CD1c-positive myeloid dendritic cell (primary cell): ENCODE measurements at regions not wholly inside any gene's neighbourhood (a gene's known extent, or its start where the extent isn't known, plus 50 kb on each side); places are given as distances from the start of the nearest gene placed in this dataset.

Experiments used
- DNase-seq: peaks from one replicate; pipeline ENCODE4 v3.0.0-alpha.2; 2016; ENCODE audit errors: extremely low spot score

DNA sequence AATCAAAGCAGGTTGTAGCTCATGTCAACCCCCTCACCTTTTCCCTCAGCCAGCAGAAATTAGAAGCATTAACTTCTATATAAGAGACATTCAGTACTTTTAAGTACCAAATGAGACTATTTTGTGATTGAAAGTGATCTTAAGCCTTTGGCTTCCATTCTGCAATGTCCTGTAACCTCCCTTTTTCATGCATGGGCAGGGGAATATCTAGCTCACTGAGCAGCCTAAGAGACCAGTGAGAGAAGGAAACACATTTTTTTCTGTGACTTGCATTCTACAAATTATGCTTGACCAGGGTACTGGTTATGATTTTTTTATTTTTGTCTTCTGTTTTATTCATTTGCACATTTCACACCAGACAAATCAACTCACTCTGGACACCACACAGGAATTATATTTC lies 369.6 kb downstream of the KCTD12 start:
- no peak for DNase-seq

DNA sequence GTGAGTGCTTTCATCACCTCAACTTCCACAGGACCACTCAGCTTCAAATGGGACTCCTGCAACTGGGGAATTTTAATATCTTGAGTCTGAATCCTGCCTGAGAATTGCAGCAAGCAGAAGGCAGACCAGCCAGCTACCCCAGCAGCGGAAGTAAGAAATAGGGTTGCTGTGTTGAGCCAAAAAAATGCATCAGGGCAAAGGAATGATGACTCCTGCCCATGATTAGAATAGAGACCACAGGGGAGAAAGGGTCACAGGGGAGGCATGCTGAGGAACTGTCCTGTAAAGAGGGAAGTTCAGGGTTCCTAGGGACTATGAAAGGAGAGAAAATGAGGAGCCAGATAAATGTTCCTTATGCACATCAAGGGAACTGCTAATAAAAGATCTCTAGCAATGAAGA lies 370.2 kb downstream of the KCTD12 start:
- no peak for DNase-seq

DNA sequence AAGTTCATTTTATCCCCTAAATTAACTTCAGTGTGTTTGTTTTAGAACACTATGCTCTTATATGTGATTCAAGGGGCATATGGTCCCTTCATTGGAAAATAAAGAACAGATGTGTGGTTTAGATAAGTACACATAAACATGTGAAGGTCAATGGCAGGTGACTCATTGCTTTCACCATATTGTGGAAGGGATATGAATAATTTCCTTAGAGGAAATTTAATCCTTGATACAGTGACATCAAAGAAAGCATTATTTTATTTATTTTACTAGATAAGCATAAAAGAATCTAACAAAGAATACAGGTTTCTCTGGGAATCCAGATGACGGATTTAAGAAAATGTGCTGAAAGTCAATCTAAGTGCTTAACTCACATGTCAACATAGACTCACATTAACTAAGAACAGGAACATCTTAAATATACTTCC lies 373.5 kb downstream of the KCTD12 start:
- no peak for DNase-seq

DNA sequence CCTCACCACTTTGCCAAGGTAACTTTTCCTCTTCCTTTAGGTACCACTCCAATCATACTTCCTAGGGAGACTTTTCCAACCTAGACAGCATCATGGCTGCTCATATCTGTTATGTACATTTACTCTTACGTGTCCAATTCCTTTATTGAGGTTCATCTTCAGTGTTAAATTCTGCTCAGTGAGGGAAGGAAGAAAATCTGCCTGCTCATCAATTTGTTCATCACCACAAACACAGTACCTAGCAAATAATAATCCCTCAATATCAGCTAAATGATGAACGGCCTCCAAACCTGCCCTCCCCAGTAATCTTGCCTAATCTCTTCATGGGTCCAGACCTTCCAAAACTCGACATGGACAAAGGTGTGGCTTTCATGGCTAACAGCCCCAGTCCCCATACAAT lies 380.8 kb downstream of the KCTD12 start:
- DNase-seq: no peak

DNA sequence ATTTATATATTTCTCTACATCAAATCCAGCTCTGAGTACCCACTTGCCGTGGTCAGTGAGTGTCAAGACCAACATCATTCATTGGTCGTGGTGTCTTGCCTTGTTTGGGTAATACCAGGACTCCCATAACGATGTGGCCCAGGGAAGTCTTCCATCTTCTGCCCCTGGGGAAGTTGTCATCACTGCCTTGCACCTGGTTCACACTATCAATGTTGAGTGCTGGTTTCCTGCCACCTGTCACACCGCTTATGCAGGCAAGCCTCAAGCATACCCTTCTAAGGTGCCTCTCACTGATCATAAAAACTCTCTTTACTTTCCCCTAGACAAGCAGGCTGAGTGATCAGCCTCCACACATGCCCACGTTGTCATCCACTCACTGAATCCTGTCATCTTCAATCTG lies 382.4 kb downstream of the KCTD12 start:
- no peak for DNase-seq

DNA sequence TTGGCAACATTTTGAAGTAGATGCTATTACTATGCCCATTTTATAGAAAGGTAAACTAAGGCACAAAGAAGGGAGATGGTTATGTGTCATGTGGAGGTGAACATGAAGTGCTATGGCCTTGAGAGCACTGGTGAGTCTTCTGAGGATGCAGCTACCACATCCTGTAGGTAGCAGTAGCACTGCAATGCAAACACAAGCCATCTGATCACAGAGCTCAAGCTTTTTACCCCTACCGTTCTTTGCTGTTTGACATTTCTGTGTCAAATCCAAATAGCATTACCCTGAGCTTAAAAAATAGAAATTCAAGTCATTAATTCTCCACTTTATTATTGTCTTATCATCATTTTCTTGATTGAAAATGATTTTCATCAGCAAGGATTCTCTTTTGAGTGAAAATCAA lies 382.9 kb downstream of the KCTD12 start:
- DNase-seq: no peak

DNA sequence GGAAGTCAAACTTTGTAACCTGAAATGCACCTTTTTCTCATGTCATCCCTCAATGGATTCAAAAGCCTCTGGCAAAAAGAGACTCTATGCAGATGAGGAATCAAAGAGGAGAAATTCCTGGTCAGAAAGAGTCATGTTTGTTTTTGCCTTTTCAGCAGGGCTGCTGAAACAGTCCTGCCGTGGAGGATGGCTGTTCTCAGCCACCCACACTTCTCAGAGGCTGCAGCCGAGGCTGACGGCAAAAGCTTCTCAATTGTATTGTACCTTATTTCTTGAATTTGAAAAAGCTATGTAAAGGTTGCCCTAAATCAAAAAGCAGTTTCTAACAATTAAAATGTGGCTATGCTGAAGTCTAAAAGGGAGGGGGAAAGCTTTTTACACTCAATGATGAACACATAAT lies 385.3 kb downstream of the KCTD12 start:
- no peak for DNase-seq

DNA sequence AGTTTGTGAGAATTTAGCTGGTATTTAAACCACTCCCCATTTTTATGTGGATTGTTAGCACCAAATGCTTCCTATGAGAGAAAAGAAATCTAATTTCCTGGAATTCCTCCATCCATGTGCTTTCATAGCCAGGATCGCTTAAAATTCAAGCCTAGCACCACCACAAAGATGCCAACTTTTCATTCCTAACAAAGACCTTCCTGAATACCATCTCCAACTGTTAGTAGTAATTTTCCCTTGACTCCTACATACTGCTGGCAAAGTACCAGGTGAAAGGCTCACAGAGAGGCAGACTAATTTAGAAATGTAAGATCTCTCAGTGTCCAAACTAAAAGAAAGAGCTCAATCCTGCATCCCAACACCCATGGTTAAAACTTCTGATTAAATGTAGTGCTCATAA lies 386.3 kb downstream of the KCTD12 start:
- DNase-seq: no peak

DNA sequence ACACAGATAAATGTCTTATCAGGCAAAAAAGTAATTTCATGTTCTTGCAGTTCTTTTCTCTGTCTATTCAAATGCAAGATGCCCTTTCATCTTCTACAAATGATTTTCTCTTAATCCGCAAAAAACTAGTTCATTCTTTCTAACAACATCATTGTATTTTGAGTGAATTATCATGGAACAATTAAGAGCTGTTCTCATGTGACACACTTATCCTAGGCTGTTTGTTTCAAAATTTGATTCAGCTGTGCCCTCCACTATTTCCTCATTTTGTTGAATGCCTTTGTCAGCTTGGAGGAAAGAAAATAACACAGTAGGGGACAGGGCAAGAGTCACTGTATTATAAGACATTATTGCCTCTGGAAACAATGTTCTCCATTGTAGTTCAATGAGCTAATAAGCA lies 396.9 kb downstream of the KCTD12 start:
- no peak for DNase-seq

DNA sequence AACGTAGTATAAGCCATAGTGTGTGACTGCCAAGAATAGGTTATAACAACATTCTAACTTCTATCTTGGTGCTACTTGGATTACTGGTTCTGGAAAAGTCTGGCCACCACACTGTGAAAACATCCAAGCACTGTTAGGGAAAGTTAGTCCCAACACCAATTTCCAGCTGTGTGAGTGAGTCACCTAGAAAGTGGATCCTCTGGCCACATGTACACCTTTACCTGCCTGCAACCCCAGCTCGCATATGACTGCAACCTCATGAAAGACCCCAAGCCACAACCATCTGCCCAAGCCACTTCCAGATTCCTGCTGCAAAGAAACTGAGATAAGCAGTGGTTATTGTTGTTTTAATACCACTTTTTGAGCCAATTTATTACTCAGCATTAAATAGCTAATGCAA lies 404.5 kb downstream of the KCTD12 start:
- no peak for DNase-seq

DNA sequence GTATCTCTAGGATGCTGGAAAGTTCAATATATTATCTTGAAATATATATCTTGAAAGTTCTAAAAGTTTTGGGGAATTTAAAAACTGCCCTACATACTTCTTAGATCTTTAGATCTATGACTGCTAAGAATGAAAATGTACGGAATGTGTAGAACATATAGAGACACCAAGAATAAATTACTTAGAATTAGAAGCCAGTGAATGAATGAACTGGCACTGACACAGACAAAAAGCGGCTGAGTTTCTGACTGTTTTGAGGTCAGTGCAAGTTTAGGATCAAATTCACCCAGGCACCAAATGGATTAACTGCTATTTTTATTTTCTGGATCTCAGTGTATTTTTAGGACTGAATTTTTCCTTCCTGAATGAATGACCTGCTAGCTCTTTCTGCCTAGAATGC lies 411.2 kb downstream of the KCTD12 start:
- DNase-seq: no peak

DNA sequence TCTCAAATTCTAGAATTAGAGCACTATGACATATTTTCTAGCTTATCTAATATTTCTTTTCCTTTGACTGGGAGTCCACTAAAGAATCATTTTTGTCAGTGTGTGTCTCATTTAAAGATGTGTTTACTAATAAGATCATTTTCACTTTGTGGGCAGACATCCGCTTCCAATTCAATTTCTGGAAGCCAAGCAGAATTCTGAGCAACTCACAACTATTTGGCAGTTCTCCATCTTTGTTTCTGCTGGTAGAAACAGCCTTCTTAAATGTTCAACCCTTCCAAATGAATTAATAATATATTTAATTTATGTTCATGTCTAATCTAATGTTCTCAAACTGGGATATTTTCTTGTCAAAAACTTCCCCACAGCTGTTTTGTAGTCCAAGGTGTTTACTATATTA lies 411.8 kb downstream of the KCTD12 start:
- DNase-seq: no peak

DNA sequence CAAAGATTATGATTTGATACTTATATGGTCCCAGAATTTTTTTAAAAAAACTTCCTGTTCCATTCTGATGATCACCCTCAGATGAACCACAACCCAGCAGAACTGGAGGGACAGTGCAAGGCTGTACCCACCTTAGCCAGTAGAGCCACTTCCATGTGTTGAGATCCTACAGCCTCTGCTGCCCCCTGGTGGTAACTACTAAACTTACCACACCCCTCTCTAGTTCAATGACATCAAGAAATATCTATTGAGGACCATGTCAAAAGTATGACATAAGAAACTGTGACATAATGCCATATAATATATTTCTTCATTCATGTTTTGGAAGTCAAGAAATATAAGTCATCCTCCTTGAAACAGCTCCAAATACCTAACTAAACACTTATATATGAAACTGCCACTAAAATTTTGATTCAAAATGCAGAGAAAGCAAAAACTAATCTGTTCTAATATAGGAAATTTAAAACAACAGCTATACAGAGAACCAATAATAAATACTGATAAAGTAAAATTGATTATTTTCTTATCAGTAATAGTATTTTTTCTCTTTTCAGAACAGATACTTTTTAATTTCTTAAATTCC lies 412.6 kb downstream of the KCTD12 start:
- peak; percentile 88 for DNase-seq

DNA sequence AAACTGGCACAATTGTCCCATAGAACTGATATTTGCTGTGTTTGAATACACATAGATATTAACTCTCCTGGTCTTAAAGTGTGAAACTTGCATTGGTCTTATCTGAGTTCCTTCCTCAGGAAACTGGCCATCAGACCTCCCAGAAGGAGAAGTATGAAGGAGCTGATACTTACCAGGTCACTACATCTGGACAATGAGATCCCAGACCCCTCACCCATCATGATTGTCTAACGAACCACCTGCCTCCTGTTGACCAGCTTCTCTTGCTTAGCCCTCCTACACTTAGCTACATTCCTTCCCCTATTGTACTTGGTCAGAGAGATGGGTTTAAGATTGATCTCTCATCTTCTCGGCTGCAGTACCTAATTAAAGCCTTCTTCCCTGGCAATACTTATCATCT lies 413.3 kb downstream of the KCTD12 start:
- DNase-seq: no peak

DNA sequence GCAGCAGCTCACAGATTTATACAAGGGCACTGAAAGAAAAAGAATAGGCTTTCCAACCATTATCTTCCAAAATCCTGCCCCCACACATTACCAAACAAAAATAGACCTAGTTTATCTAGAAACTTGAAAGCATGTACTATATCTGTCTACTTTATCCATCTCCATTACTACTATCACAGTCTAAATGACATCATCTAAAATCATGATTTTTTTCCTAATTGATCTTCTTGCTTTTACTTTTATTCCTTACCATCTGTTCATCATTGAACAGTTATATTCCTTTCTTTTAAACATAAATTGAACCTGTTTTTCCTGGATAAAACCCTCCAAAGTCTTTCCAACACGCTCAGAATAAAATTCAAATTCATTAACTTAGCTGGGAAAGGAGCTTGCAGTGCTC lies 414.7 kb downstream of the KCTD12 start:
- DNase-seq: no peak

DNA sequence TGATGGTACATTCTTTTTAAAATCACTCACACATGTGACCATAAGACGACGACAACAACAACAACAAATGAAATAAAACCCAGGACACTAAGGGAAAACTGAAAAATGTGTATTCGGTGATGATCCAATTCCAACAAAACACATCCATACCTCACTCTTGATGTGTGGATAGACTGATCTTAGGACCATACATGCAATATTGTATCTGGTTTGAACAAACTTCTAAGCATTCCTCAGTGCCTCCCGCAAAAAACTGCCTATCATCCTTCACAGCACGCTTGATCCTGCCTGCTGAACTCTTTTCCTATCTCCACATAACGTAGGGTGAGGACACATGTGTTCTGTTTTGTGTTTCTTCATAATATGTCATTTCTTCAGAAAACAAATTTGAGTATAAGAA lies 415.2 kb downstream of the KCTD12 start:
- DNase-seq: no peak

DNA sequence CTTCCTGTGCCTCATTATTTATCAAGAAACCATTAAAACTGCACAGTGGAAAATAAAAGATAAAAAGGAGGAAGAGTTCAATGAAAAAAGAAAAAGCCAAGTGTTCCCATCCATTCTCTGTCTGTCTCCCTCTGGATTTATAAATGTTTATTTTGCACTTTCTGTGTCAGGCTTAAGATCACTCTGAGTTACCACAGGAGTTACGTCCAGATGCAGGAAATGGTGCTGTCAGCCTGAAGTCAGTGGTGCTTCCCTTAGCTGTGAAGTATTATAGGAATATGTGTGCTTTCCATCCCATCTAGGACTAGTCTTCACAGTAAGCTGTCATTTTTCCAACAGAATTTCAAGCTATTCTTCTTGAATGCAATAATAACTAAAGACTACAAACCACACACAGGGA lies 420.2 kb downstream of the KCTD12 start:
- DNase-seq: no peak

DNA sequence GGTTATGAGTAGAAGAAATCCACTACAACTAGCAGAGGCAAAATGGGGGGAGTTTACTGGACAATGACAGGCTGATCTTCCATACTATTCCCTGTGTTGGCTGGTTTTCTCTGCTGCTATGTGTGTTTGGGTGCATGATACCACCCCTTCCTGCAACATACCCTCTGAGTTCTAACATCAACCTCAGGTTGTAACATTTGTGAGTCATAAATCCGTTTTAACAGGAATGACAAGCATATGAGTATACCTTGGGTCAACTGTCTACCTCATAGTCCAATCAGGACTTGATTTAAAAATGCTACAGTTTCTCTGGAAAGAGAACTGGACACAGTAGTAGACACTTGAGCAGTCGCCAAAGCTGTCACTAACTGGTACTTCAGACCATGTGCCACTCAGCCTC lies 422.9 kb downstream of the KCTD12 start:
- DNase-seq: no peak

DNA sequence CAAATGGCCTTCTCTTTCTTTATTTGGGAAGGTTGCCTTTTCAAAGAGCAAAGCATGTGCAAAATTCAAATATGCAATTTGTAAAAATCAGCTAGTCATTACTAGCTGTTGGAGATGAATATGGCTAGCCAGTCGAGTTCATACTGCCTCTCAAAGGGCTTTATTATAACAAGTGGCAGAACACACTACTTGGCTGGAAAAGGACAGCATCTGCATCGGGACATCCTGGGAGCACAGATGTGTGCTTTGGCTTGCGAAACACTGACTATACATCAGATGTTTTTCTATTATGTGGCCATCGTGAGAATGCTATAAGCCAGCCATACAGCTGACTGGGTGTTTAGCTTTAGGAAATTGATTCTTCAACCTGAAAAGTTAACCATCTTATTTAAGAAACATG lies 424.2 kb downstream of the KCTD12 start:
- DNase-seq: no peak

DNA sequence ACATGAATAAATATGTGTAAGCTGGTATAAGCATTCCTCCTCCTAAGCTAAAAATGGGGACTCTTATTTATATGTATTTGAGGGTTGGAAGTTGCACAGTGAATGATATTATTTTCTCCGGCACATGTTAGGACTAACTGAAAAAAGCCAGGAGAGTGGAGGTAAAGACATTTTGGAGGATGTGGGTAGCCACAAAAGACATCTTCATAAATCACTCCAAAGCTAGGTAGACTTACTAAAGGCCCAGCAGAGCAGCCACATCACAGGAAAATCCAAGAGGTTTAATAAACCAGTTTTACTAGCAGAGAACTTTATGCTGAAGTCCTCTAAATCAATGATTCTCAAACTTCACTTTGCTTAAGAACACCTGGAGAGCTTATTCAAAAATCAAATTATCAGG lies 424.7 kb downstream of the KCTD12 start:
- no peak for DNase-seq

DNA sequence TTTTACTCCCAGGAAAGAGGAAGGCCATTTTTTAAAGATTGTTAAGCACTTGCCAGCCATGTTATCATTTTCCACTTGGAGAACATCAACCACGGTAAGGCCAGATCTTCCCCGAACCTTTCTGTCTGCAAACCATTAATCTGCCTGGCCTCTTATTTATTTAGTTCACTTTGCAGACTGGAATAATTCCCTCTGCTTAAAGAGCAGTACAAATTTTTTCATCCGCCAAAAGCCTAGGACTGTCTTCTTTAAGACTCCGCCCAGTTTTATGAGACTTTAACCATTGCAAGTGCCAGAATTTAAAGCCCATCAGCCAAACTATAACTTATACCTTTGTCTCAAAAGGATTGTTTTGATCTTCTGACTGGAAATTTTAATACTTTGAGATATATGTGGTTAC lies 426.3 kb downstream of the KCTD12 start:
- DNase-seq: no peak

DNA sequence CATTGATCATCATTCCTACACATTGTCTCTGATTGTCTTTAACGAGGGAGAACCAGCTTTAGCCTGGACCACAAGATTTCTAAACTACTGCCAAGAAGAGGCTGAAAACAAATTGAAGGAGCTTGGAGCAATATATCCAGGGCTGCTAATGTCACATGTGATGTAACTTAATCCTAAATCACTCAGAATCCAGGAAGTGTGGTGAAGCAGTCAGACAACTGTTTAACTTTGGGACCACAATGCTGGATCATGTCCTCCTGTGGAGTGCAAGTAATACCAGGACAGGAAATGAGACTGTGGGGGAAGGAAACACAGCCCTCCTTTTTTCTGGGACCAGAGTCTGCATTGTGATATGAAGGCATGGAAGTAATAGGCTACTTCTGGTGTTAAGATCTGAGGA lies 430.2 kb downstream of the KCTD12 start:
- no peak for DNase-seq

DNA sequence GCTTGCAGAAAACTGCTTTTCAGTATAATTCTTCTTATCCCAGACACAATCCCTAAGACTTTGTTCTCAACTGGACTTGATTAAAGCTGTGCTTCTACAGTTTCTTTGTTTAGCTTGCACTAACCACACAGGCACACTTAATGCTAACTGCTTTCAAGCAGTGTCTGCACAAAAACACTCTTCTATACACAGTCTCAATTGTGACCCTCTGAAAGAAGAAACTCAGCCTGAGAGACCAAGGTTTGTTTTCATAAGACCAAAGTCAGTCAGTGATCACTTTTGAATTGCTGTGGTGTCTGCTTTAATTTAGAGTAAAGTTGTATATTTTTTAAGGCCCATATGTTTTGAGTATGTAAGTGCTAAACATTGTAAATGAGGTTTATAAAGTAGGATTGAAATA lies 431.2 kb downstream of the KCTD12 start:
- no peak for DNase-seq

DNA sequence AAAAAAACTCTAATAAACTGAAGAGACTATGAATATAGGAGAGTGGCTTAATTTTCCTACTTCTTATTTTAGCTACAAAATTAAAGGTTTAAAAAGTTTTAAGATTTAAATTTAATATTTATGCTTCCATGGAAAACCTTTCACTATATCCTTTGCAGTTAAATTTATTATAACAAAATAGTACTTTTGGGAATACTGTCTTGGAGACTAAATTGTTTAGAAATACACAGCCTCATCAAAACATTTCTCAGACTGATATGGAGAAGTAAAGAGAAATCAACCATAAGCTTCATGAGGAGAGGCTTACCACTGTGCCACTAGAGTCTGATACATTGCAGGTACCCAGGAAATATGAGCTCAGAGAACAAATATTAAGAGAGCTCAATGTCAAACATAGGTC lies 436.5 kb downstream of the KCTD12 start:
- DNase-seq: no peak

DNA sequence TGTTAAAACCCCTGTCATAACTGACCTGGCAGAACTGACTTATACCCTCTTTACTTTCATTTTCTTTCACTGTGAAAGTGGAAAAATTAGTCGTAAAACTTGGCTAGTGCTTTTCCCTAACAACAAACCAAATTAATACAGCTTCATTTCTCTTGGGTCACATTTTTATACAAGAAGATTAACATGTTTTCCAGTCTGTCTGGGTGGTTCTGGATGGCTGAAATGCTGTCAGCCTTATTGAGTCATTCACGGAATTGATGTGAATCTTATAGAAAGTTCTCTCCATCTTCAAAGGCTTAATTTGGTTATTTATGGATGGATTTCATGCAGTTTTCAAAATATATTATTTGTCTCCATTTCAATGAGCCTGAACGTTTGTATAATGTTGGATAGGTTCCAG lies 440.0 kb downstream of the KCTD12 start:
- DNase-seq: no peak
